ENCODE measurements at regions not wholly inside any gene's neighbourhood (a gene's known extent, or its start where the extent isn't known, plus 50 kb on each side); places are given as distances from the start of the nearest gene placed in this dataset.

- TF ChIP-seq, protein P1, sequence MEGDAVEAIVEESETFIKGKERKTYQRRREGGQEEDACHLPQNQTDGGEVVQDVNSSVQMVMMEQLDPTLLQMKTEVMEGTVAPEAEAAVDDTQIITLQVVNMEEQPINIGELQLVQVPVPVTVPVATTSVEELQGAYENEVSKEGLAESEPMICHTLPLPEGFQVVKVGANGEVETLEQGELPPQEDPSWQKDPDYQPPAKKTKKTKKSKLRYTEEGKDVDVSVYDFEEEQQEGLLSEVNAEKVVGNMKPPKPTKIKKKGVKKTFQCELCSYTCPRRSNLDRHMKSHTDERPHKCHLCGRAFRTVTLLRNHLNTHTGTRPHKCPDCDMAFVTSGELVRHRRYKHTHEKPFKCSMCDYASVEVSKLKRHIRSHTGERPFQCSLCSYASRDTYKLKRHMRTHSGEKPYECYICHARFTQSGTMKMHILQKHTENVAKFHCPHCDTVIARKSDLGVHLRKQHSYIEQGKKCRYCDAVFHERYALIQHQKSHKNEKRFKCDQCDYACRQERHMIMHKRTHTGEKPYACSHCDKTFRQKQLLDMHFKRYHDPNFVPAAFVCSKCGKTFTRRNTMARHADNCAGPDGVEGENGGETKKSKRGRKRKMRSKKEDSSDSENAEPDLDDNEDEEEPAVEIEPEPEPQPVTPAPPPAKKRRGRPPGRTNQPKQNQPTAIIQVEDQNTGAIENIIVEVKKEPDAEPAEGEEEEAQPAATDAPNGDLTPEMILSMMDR (IDR thresholded peaks at IDR 0.05): no peak
- no peak for TF ChIP-seq ZFX (IDR thresholded peaks at IDR 0.05; ENCODE audit: borderline replicate concordance)
Measured at GRCh38 chr5:57621624-57622023, 139.0 kb upstream of the ACTBL2 start.

All from 22Rv1 (cell line).